Adipocyte (in vitro differentiated cells): ENCODE measurements at regions not wholly inside any gene's neighbourhood (a gene's known extent, or its start where the extent isn't known, plus 50 kb on each side); places are given as distances from the start of the nearest gene placed in this dataset.

Experiments
- DNase-seq: peaks from one replicate; pipeline ENCODE4 v3.0.0-alpha.2; 2015; ENCODE audit warnings: low read depth
- H3K27me3 ChIP-seq: replicated peaks from 2 replicates; pipeline ENCODE4 v1.7.0; 2013; ENCODE audit warnings: mild to moderate bottlenecking, low read length, moderate library complexity; ENCODE audit not compliant: control insufficient read depth, insufficient read depth
- H3K36me3 ChIP-seq: 2 replicates; pipeline ENCODE4 v1.7.0; 2013; ENCODE audit warnings: low read length, mild to moderate bottlenecking, moderate library complexity; ENCODE audit not compliant: control insufficient read depth, insufficient read depth, severe bottlenecking
- H3K4me1 ChIP-seq: 2 replicates; pipeline ENCODE4 v1.7.0; 2013; ENCODE audit warnings: mild to moderate bottlenecking, low read length, moderate library complexity; ENCODE audit not compliant: control insufficient read depth, insufficient read depth
- H3K4me3 ChIP-seq: 2 replicates; pipeline ENCODE4 v1.7.0; 2013; ENCODE audit warnings: mild to moderate bottlenecking, low read length, moderate library complexity
- H3K9ac ChIP-seq: 2 replicates; pipeline ENCODE4 v1.7.0; 2013; ENCODE audit warnings: mild to moderate bottlenecking, low read length, moderate library complexity
- H3K9me3 ChIP-seq: 2 replicates; pipeline ENCODE4 v1.7.0; 2013; ENCODE audit warnings: mild to moderate bottlenecking, low read length, moderate library complexity; ENCODE audit not compliant: control insufficient read depth

DNA sequence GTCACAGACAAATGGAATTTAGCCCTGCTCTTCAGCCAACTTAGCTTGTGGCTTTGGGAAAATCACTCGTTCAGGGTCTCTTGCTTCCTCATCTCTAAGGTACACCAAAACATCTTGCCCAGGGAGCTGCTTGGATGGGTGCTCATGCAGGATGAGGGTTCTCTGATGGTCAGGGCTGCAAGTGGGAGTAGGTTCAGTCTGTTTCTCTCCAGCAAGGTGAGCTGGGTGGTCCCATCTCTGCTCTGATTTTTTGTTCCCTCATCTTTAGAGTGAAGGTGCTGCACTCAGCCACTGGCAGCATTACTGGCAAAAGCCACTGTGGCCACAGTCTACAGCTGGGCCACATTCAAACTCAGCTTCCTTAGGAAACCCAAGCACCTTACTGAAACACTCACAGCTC, 149.9 kb upstream of the GPR26 start:
- DNase-seq, result no peak
- no peaks in the 10 kb centered on the region for H3K36me3 ChIP-seq
- H3K9ac ChIP-seq, result no peak overlapping the region
- no peaks in the 10 kb centered on the region for H3K4me1 ChIP-seq
- H3K9me3 ChIP-seq, result no peaks in the 10 kb centered on the region
- H3K4me3 ChIP-seq, result no peak overlapping the region
- peaks cover 33% of the 10 kb centered on the region for H3K27me3 ChIP-seq

DNA sequence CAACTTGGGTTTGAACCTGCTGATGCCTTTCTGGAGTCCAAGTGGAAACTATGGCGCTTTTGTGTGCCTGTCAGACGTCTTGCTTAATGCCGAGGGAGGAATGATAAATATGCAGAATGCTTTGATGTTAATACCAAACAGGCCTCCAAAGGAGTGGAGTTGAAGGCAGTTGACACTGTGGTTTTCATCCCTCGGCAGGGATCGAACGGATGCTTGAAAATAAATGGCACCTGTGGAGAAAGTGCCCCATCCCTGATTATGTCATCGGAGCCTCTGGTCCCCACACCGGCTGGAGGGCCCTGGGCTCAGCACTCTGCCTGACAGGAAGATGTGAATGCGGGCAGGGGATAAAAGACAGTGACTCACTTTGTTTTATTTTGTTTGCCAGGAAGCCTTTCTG, 148.7 kb upstream of the GPR26 start:
- no peak overlapping the region for H3K4me3 ChIP-seq
- H3K9me3 ChIP-seq, result no peaks in the 10 kb centered on the region
- DNase-seq, result no peak
- H3K27me3 ChIP-seq, result peaks cover 31% of the 10 kb centered on the region
- H3K9ac ChIP-seq, result no peak overlapping the region
- no peaks in the 10 kb centered on the region for H3K4me1 ChIP-seq
- no peaks in the 10 kb centered on the region for H3K36me3 ChIP-seq

DNA sequence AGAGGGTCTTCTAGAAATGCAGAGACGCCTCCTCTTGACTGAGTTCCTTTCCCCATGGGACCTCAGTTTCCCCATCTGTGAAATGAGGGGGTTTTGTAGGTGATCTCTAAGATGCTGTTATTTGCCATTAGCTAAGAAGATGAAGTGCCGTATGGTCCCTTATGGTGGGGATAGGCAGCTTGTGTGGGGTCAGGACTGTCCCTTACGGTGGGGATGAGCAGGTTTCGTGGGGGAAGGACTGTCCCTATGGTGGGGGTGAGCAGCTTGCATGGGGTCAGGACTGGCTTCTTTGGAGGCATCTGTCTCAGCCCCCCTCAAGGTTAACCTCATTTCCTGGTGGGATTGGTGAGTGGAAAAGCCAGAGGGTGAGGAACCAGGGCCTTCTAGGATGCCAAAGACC, 148.3 kb upstream of the GPR26 start:
- Histone ChIP-seq H3K9me3 (no peaks in the 10 kb centered on the region), H3K4me1 (no peaks in the 10 kb centered on the region), H3K4me3 (no peak overlapping the region), H3K27me3 (peaks cover 27% of the 10 kb centered on the region), H3K36me3 (no peaks in the 10 kb centered on the region), H3K9ac (no peak overlapping the region)
- no peak for DNase-seq

DNA sequence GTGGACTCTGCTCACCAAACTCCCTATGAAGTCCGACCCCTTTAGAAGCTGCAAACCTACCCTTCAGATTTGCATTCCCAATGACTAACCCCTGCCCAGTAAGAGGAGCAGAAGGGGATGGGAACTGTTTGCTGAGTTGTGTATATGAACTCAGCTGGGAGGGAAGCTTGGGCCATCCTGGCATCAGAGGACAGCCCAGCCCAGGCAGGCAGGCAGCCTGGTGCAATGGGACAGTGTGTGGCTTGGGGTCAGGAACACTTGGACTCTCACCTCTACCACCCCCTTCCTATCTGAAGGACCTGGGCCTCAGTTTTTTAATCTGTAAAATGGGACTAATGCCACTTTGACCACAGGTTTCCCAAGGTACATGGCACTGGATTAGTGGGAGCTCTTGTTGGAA, 147.4 kb upstream of the GPR26 start:
- no peak overlapping the region for H3K4me3 ChIP-seq
- no peaks in the 10 kb centered on the region for H3K36me3 ChIP-seq
- peaks cover 20% of the 10 kb centered on the region for H3K27me3 ChIP-seq
- no peaks in the 10 kb centered on the region for H3K4me1 ChIP-seq
- no peak for DNase-seq
- H3K9me3 ChIP-seq, result no peaks in the 10 kb centered on the region
- no peak overlapping the region for H3K9ac ChIP-seq

DNA sequence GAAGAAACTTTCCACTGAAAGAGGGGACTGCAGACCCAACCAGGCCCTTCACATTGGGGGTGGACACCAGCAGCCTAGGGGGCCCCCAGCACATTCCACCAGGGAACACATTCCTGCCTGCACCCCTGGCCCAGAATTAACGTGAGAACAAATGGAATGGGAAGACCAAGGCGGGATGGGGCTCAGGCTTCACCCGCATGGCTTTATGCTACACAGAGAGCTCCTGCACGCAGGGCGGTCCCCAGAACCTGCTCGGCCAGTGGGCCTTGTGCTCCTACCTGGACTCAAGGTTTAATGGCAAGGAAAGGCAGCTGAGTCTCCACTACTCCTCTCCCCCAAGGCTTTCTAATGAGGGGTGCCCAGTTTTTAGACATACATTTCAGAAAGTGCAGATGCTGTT, 146.3 kb upstream of the GPR26 start:
- H3K4me3 ChIP-seq, result no peak overlapping the region
- peaks cover 20% of the 10 kb centered on the region for H3K27me3 ChIP-seq
- H3K9me3 ChIP-seq, result no peaks in the 10 kb centered on the region
- no peak overlapping the region for H3K9ac ChIP-seq
- no peaks in the 10 kb centered on the region for H3K4me1 ChIP-seq
- no peak for DNase-seq
- H3K36me3 ChIP-seq, result no peaks in the 10 kb centered on the region

GRCh38 chr10:123521076-123521475, 145.1 kb upstream of the GPR26 start:
- no peaks in the 10 kb centered on the region for H3K9me3 ChIP-seq
- H3K4me1 ChIP-seq, result no peaks in the 10 kb centered on the region
- H3K9ac ChIP-seq, result no peak overlapping the region
- no peaks in the 10 kb centered on the region for H3K36me3 ChIP-seq
- H3K27me3 ChIP-seq, result peaks cover 16% of the 10 kb centered on the region
- H3K4me3 ChIP-seq, result no peak overlapping the region
- DNase-seq, result no peak

DNA sequence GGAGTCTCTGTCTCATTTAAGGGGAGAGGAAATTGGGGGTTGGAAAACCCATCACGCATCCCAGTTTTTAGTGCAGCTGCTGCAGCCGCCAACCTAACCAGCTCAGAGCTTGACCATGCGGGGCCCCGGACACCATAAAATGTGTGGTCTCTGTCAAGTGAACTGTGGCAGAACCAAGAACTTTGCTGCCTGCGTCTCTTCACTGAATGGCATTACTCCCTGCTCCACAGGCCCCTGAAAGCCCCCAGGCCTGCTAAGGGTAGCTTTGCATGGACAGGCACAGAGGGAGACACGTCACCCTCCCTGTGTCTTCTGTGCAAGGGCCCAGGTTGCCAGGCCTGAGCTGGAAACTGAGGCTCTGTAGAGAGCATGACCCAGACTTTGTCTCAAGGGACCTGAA, 144.6 kb upstream of the GPR26 start:
- Histone ChIP-seq H3K9me3 (no peaks in the 10 kb centered on the region), H3K36me3 (no peaks in the 10 kb centered on the region), H3K4me1 (no peaks in the 10 kb centered on the region), H3K9ac (no peak overlapping the region), H3K27me3 (peaks cover 12% of the 10 kb centered on the region), H3K4me3 (no peak overlapping the region)
- no peak for DNase-seq

- no peak overlapping the region for H3K9ac ChIP-seq
- peaks cover 5% of the 10 kb centered on the region for H3K27me3 ChIP-seq
- no peaks in the 10 kb centered on the region for H3K36me3 ChIP-seq
- H3K4me3 ChIP-seq, result no peak overlapping the region
- DNase-seq, result no peak
- H3K9me3 ChIP-seq, result no peaks in the 10 kb centered on the region
- H3K4me1 ChIP-seq, result no peaks in the 10 kb centered on the region
These were observed 143.3 kb upstream of the GPR26 start for GRCh38 chr10:123522702-123523312.

DNA sequence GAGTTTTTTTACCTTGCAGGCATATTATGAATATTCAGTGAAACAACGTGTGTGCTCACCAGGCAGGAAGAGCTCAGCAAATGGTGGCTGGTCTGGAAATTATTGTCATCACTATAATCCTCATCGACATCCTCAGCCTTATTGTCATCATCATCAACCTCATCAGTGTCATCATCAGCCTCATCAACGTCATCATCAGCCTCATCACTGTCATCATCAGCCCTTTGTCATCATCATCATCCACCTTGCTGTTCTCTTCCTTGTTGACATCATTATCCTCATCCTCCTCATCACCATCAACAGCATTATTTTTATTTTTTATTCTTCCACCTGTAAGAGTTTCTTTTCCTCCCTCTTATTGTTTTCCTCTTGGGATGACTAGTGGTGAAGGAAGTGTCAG, 142.3 kb upstream of the GPR26 start:
- H3K36me3 ChIP-seq, result no peaks in the 10 kb centered on the region
- H3K9me3 ChIP-seq, result no peaks in the 10 kb centered on the region
- H3K4me1 ChIP-seq, result peaks cover under 1% of the 10 kb centered on the region
- peaks cover 3% of the 10 kb centered on the region for H3K27me3 ChIP-seq
- no peak overlapping the region for H3K9ac ChIP-seq
- no peak overlapping the region for H3K4me3 ChIP-seq
- no peak for DNase-seq

- Histone ChIP-seq H3K4me3 (no peak overlapping the region), H3K9ac (no peak overlapping the region), H3K4me1 (peaks cover 8% of the 10 kb centered on the region), H3K36me3 (no peaks in the 10 kb centered on the region), H3K9me3 (no peaks in the 10 kb centered on the region), H3K27me3 (no peaks in the 10 kb centered on the region)
- no peak for DNase-seq
These were observed 139.6 kb upstream of the GPR26 start for GRCh38 chr10:123526356-123527064.

- no peak for DNase-seq
- H3K27me3 ChIP-seq, result no peaks in the 10 kb centered on the region
- peaks cover 5% of the 10 kb centered on the region for H3K9me3 ChIP-seq
- no peaks in the 10 kb centered on the region for H3K36me3 ChIP-seq
- peaks cover 8% of the 10 kb centered on the region for H3K4me1 ChIP-seq
- no peak overlapping the region for H3K9ac ChIP-seq
- no peak overlapping the region for H3K4me3 ChIP-seq
These were observed 139.0 kb upstream of the GPR26 start for GRCh38 chr10:123527151-123527550.
